ENCODE measurements at regions not wholly inside any gene's neighbourhood (a gene's known extent, or its start where the extent isn't known, plus 50 kb on each side); places are given as distances from the start of the nearest gene placed in this dataset.

- Histone ChIP-seq H3K27me3 (ENCODE audit: insufficient read depth, poor library complexity, severe bottlenecking) (no peaks in the 10 kb centered on the region), H3K36me3 (ENCODE audit: low read depth) (no peaks in the 10 kb centered on the region), H3K27ac (ENCODE audit: poor library complexity, severe bottlenecking) (no peak overlapping the region), H3K4me1 (ENCODE audit: insufficient read depth, poor library complexity, severe bottlenecking) (no peaks in the 10 kb centered on the region), H3K4me3 (ENCODE audit: severe bottlenecking) (no peak overlapping the region), H3K9me3 (ENCODE audit: severe bottlenecking) (peaks cover 4% of the 10 kb centered on the region)
- ATAC-seq (ENCODE audit: low read depth) (no peak), DNase-seq (ENCODE audit: low spot score) (no peak)
- no peak for TF ChIP-seq CTCF (IDR thresholded peaks at IDR 0.05; ENCODE audit: poor library complexity, severe bottlenecking)
Observed at GRCh38 chr12:60419986-60420385, 824.2 kb downstream of the SLC16A7 start.

GRCh38 chr12:60421741-60422140 is 825.9 kb downstream of the SLC16A7 start:
- Histone ChIP-seq H3K4me1 (ENCODE audit: insufficient read depth, poor library complexity, severe bottlenecking) (no peaks in the 10 kb centered on the region), H3K4me3 (ENCODE audit: severe bottlenecking) (no peak overlapping the region), H3K36me3 (ENCODE audit: low read depth) (no peaks in the 10 kb centered on the region), H3K27ac (ENCODE audit: poor library complexity, severe bottlenecking) (no peak overlapping the region), H3K27me3 (ENCODE audit: insufficient read depth, poor library complexity, severe bottlenecking) (no peaks in the 10 kb centered on the region), H3K9me3 (ENCODE audit: severe bottlenecking) (no peaks in the 10 kb centered on the region)
- ATAC-seq (ENCODE audit: low read depth) (no peak), DNase-seq (ENCODE audit: low spot score) (no peak)
- no peak for TF ChIP-seq CTCF (IDR thresholded peaks at IDR 0.05; ENCODE audit: poor library complexity, severe bottlenecking)

- H3K27ac ChIP-seq (ENCODE audit: poor library complexity, severe bottlenecking), result no peak overlapping the region
- no peak overlapping the region for H3K4me3 ChIP-seq (ENCODE audit: severe bottlenecking)
- ATAC-seq (ENCODE audit: low read depth) (no peak), DNase-seq (ENCODE audit: low spot score) (no peak)
- H3K9me3 ChIP-seq (ENCODE audit: severe bottlenecking), result no peaks in the 10 kb centered on the region
- no peaks in the 10 kb centered on the region for H3K36me3 ChIP-seq (ENCODE audit: low read depth)
- TF ChIP-seq CTCF (IDR thresholded peaks at IDR 0.05; ENCODE audit: poor library complexity, severe bottlenecking), result no peak
- no peaks in the 10 kb centered on the region for H3K27me3 ChIP-seq (ENCODE audit: insufficient read depth, poor library complexity, severe bottlenecking)
- H3K4me1 ChIP-seq (ENCODE audit: insufficient read depth, poor library complexity, severe bottlenecking), result no peaks in the 10 kb centered on the region
Observed at GRCh38 chr12:60437297-60437696, 841.5 kb downstream of the SLC16A7 start.

DNA sequence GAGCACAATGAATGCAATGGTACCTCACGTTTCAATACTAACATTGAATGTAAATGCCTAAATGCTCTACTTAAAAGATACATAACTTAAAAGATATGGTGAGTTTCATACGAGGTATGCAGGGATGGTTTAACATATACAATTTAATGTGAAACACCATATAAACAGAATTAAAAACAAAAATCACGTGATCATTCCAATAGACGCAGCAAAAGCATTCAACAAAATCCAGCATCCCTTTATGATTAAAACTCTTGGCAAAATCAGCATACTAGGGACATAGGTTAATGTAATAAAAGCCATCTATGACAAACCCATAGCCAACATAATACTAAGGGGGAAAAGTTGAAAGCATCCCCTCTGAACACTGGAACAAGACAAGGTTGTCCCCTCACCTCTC is 845.7 kb downstream of the SLC16A7 start:
- H3K36me3 ChIP-seq (ENCODE audit: low read depth), result no peaks in the 10 kb centered on the region

DNA sequence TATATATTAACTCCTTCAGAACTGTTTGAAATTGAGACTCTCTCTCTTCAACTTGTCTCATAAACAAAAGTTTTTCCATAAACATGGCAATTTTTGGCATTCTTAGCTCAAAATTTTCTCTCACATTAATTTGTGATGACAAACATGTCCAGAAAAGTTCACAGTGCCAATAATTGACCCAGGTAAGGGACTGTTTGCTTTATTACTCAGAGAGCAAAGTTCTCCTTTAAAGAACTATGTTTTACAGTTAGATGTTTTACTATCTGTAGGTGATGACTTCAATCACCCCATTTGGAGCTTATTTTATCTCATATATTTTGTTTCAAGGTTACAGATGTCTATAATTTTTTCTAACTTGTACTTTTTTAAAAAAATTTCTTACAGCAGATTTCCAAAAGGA is 855.6 kb downstream of the SLC16A7 start:
- ATAC-seq (ENCODE audit: low read depth) (no peak), DNase-seq (ENCODE audit: low spot score) (no peak)
- TF ChIP-seq CTCF (IDR thresholded peaks at IDR 0.05; ENCODE audit: poor library complexity, severe bottlenecking), result no peak
- no peaks in the 10 kb centered on the region for H3K27me3 ChIP-seq (ENCODE audit: insufficient read depth, poor library complexity, severe bottlenecking)
- no peak overlapping the region for H3K27ac ChIP-seq (ENCODE audit: poor library complexity, severe bottlenecking)
- H3K9me3 ChIP-seq (ENCODE audit: severe bottlenecking), result no peaks in the 10 kb centered on the region
- H3K36me3 ChIP-seq (ENCODE audit: low read depth), result no peaks in the 10 kb centered on the region
- H3K4me3 ChIP-seq (ENCODE audit: severe bottlenecking), result no peak overlapping the region
- H3K4me1 ChIP-seq (ENCODE audit: insufficient read depth, poor library complexity, severe bottlenecking), result no peaks in the 10 kb centered on the region

More for the DNA sequence above, 845.7 kb downstream of the SLC16A7 start:
- ATAC-seq (ENCODE audit: low read depth), result no peak
- H3K4me3 ChIP-seq (ENCODE audit: severe bottlenecking), result no peak overlapping the region
- no peaks in the 10 kb centered on the region for H3K27me3 ChIP-seq (ENCODE audit: insufficient read depth, poor library complexity, severe bottlenecking)
- TF ChIP-seq CTCF (IDR thresholded peaks at IDR 0.05; ENCODE audit: poor library complexity, severe bottlenecking), result no peak
- H3K9me3 ChIP-seq (ENCODE audit: severe bottlenecking), result no peaks in the 10 kb centered on the region
- H3K4me1 ChIP-seq (ENCODE audit: insufficient read depth, poor library complexity, severe bottlenecking), result no peaks in the 10 kb centered on the region
- no peak for DNase-seq (ENCODE audit: low spot score)
- H3K27ac ChIP-seq (ENCODE audit: poor library complexity, severe bottlenecking), result no peak overlapping the region

Data from RWPE2 (cell line).